ENCODE measurements at regions not wholly inside any gene's neighbourhood (a gene's known extent, or its start where the extent isn't known, plus 50 kb on each side); places are given as distances from the start of the nearest gene placed in this dataset.
"Not testable (repeated sequence)": the region's sequence is repeated elsewhere in the genome, so short reads cannot be mapped to it uniquely, and the experiment has no call there.

DNA sequence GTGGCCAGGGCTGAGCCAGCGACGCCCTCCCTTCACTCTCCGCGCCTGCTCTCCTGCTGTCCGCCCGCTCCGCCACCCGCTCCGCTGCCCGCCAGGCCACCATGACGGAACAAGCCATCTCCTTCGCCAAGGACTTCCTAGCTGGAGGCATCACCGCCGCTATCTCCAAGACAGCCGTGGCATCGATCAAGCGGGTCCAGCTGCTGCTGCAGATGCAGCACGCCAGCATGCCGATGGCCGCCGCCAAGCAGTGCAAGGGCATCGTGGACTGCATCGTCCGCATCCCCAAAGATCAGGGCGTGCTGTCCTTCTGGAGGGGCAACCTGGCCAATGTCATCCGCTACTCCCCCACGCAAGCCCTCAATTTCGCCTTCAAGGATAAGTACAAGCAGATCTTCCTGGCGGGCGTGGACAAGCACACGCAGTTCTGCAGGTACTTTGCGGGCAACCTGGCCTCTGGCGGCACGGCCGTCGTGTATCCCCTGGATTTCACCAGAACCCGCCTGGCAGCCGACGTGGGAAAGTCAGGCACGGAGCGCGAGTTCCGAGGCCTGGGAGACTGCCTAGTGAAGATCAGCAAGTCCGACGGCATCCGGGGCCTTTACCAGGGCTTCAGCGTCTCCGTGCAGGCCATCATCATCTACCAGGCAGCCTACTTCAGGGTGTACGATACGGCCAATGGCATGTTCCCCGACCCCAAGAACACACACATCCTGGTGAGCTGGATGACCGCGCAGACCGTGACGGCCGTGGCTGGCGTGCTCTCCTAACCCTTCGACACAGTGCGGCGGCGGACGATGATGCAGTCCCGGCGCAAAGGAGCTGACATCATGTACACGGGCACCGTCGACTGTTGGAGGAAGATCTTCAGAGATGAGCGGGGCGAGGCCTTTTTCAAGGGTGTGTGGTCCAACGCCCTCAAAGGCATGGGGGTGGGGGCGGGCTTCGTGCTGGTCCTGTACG is 1130.4 kb upstream of the ACO1 start:
- in situ Hi-C loops (cut with HindIII; ENCODE audit: low sequenced_read_pairs) = no loop called here
- DNase-seq (ENCODE audit: low spot score) = no peak

DNA sequence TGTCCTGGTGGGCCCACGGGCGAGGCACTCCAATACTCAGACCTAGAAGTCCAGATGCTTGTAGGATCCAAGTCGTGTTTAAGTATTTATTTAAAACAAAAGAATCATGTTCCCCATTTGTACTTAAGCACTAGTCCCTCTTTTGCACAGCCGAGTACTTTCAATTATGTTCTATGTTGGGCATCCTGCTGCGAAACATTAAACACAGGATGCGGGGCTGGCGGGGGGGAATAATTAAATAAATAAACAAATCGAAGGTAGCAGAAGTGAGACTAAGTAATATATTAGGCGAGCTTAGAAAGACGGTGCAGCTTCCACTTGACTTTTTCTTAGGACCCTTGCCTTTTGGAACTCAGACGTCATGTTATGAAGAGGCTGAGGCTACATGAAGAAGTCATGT is 1129.2 kb upstream of the ACO1 start:
- DNase-seq (ENCODE audit: low spot score) = no peak
- in situ Hi-C loops (cut with HindIII; ENCODE audit: low sequenced_read_pairs) = no loop called here

DNA sequence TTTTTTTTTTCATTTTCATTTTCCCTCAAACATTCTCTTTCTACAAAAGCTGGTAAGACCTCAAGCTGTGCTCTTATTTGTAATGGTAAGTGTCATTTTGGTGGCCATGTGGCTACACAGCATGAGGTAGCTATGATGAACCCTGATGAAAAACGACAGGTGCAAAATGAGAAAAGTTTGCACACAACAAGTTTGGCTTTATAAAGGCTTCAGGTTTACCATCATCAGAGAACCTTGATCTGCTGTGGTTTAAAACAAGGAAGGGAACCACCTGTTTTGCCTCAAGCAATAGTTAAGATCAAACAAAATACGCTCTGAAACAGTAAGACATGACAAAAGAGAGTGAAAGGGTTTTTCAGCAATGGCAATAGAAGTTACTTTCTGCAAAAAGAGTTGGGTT is 1124.6 kb upstream of the ACO1 start:
- DNase-seq (ENCODE audit: low spot score) = no peak
- in situ Hi-C loops (cut with HindIII; ENCODE audit: low sequenced_read_pairs) = no loop called here

DNA sequence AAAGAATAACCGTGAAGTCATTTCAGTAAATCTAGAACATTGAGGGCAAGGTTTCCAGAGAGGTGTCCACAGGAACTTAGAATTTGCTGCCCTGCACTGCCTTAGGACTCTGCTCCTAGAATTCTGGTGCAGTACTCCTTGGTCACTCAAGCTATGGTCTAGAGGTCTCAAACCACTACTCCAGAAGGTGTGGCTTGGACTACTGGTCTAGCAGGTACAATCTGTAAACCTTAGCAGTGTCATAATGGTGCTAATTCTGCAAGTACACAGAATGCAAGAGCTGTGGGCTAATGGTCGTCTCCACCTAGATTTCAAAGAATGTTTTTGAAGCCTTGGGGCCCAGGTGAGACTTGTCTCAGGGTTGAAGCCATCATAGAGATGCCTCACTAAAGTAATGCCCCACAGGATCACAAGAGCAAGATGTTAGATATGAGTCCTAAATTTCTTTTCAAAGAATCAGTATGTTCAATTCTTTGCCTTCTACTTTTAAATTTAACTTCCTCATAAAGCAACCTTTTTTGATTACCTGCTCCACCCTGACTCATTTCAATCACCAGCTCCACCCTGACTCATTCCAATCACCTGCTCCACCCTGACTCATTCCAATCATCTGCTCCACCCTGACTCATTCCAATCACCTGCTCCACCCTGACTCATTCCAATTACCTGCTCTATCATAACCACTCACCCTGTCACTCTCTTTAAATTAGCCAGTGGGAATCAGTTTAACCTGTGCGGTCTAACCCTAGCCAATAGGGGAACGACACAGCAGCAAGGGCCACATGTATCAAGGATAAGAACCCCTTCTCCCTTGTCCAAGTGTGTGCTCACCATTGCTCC is 1111.8 kb upstream of the ACO1 start:
- no peak for DNase-seq (ENCODE audit: low spot score)
- in situ Hi-C loops (cut with HindIII; ENCODE audit: low sequenced_read_pairs) = no loop called here

DNA sequence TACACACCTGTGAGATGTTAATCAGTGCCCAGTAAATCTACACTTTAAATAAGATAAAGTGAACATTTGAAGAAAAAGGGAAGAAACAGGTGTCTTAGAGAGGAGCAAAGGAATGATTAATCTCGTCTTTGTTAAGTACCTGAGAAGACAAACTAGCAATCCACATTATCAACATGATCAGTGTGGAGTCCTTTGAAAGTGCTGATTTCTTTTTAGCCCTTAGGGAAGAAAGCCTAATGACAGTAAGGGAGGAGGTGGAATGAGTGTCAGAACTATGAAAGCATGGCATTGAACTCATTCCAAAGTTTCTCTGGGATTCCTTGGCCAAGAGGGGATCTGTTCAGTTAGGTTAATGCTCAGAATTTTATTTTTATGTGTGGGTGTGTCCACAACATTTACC is 1109.0 kb upstream of the ACO1 start:
- no peak for DNase-seq (ENCODE audit: low spot score)
- in situ Hi-C loops (cut with HindIII; ENCODE audit: low sequenced_read_pairs) = no loop called here

DNA sequence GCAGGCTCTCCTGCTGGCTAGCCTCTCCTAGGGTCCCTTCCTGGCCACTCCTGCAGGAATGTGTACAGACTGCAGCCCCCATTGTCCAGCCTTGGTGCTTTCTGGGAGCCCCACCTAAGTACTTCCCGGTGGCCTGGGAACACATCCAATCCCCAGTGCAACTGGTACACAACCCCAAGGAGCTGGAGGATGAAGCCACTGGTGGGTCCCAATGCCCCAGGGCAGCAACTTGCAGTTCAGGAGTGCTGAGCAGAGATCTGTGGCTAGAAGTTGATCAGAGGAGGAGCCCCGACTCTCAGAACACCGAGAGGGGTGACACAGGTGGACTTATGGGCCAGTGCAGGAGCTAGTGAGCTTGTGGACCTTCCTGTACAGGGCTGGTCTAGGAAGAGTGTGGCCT is 1093.7 kb upstream of the ACO1 start:
- no peak for DNase-seq (ENCODE audit: low spot score)
- in situ Hi-C loops (cut with HindIII; ENCODE audit: low sequenced_read_pairs) = no loop called here

DNA sequence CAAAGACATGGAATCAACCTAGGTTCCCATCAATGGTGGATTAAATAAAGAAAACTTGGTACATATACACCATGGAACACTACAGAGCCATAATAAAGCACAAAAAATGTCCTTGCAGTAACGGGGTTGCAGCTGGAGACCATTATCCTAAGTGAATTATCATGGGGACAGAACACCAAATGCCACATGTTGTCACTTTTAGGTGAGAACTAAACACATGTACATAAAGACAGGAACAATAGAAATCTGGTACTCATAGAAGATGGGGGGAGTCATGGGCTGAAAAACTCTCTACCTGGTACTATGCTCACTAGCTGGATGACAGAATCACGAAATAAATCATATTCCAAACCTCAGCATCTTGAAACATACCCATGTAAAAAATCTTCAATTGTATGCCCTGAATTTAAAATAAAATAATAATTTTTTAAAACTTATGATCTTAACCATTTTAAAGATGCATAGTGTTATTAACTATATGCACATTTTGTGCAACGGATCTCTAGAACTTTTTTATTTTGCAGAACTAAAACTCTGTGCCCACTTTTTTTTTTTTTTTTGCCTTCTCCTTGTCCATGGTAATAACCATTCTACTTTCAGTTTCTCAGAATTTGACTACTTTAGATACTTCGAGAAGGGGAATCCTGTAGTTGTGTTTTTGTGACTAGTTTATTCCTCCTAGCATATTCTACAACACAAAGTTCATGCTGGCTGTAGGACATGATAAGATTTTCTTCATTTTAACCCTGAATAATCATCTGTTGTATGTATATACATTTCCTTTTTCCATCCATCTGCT is 1081.6 kb upstream of the ACO1 start:
- in situ Hi-C loops (cut with HindIII; ENCODE audit: low sequenced_read_pairs) = no loop called here
- DNase-seq (ENCODE audit: low spot score) = no peak

DNA sequence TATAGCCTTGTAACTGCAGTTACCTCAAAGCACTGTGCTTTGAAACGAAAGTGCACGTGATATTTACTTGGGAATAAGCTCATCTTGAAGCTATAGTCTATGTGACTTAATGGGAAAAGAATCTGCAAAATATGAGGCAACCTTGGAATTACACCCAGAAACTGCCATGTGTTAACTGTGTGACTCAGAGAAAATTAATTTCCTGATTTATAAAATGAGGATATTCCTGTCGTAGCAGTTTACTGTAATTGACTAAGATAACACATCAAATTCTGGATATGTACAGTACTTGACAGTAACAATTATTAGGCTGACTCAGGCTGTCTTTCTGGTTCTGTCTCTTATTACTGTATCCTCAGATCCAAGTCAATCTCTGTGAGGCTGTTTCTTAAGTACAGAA is 1079.9 kb upstream of the ACO1 start:
- no peak for DNase-seq (ENCODE audit: low spot score)
- in situ Hi-C loops (cut with HindIII; ENCODE audit: low sequenced_read_pairs) = no loop called here

DNA sequence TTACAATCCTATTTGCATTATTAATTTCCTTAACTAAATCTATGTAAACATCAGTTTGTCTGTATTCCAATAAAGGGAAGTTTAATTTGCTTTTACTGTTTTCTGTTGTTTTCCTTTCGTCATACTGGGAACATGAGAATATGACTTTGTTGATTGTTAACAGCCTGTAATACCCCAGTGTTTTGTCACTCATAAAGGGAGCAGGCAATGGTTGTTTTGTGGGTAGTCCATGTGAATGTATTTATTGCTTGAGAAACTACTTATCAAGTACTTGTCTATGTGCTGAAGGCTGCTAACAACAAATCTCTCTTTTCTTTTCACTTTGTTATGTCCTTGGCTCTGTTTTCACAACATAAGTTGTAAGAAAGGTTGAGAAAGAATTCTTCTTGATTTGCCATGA is 1070.2 kb upstream of the ACO1 start:
- in situ Hi-C loops (cut with HindIII; ENCODE audit: low sequenced_read_pairs) = no loop called here
- no peak for DNase-seq (ENCODE audit: low spot score)

DNA sequence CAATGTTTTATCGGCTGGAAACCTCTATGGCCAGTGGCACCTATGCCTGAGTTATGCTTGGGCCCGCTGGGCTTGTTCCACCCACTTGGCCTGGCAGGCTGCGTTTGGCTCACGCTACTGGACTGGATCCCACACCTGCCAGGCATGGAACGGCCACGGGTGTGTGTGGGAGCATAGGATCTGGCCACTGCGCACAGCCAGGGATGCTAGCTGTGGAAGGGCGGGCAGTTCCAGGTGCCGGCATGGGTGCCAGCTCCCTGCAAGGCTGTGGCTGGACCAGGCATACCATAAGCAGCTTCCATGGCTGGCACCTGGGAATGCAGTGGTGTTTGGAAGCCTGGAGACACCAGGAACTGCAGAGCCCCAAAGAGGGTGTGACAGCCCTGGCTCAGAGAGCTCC is 1063.9 kb upstream of the ACO1 start:
- in situ Hi-C loops (cut with HindIII; ENCODE audit: low sequenced_read_pairs) = no loop called here

DNA sequence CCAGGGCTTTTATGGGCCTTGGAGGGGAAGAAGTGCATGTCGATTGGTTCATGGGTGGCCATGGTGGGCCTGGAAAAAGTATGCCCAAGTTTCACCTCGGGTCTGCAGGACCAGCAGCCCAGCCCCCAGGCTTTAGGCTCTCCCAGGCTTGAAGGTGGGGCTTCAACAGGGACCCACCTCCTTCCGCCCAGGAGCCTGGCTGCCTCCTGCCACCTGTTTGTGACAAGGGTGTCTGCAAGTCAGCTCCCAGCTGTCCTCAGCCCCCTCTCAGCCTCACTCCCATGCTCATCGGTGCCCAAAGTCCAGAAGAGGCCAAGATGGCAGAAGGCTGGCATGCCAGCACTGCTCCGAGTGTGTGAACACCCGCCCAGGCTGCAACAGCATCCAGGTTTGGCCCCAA is 1063.2 kb upstream of the ACO1 start:
- in situ Hi-C loops (cut with HindIII; ENCODE audit: low sequenced_read_pairs) = no loop called here
- no peak for DNase-seq (ENCODE audit: low spot score)

More for the DNA sequence above, 1063.9 kb upstream of the ACO1 start:
- no peak for DNase-seq (ENCODE audit: low spot score)

DNA sequence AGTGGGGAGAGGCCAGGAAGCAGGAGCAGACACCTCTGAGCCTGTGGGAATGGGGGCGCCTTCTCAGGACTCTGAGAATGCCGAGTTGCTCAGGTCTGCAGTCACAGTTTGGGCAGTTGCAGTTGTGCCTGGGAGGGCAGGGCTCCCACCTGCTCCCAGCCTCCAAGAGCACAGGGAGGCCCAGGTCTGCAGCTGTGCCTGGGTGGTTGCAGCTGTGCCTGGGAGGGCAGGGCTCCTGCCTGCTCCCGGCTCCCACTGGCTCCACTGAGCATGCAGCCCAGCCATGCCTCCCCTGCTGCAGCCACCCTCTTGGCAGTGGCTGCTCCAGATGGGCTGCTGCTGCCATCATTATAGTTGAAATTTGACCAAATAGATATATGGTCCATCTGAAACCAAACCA is 1062.8 kb upstream of the ACO1 start:
- in situ Hi-C loops (cut with HindIII; ENCODE audit: low sequenced_read_pairs) = no loop called here
- DNase-seq (ENCODE audit: low spot score) = no peak

DNA sequence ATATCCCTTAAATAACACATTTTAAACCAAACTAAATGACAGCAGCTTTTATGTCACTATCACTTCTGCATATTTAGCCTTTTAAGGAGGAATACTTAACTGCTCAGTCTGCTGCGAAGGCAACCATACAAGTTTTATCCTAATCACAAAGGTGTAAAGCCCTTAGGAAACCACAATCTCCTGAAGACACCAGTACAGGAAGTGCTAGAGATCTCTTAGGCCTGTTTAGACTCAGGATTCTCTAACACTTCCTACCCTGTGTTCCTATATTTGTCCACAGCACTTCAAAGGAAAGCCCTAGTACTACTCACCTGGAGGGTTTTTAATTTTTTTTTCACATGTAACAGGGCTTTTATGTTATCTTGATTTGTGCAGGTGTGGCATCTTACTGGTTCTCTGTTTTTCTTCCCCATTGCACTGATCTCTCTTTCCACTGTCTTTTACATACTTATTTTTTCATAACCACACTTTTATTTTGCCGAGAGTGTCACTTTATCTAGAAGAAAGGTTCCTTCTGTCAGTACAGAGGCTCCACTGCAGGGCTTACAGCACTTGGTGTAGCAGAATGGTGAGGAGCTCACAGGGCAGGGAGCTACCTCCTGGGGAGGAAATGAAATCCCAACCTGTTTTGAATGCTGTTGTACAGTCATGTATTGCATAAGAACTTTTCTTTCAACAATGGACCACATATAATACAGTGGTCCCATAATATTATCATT is 1060.6 kb upstream of the ACO1 start:
- DNase-seq (ENCODE audit: low spot score) = no peak
- in situ Hi-C loops (cut with HindIII; ENCODE audit: low sequenced_read_pairs) = no loop called here

DNA sequence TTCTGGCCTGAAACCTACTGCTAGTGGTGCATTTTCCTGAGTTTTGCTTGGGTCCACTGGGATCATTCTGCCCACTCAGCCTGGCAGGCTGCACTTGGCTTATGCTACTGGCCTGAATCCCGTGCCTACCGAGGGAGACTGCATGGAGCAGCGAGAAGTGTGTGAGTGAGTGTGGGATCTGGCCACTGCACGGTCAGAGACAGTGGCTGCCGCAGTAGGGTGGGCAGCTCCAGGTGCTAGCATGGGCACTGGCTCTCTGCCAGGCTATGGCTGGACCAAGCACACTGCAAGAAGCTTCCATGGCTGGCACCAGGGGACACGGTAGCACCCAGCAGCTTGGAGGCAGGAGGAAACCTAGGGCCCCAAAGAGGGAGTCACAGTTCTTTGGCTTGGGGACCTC is 1058.7 kb upstream of the ACO1 start:
- in situ Hi-C loops (cut with HindIII; ENCODE audit: low sequenced_read_pairs) = no loop called here
- no peak for DNase-seq (ENCODE audit: low spot score)

DNA sequence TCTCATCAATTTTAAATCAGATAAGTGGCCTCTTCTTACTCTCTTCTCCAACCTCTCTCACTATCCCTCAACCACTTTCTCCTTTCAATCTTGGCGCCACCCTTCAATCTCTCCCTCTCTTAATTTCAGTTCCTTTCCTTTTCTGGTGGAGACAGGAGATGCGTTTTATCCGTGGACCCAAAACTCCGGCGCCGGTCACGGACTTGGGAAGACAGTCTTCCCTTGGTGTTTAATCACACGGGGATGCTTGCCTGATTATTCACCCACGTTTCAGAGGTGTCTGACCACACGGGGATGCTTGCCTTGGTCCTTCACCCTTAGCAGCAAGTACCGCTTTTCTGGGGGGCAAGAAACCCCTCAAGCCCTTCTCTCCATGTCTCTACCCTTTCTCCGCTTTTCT is 1057.6 kb upstream of the ACO1 start:
- in situ Hi-C loops (cut with HindIII; ENCODE audit: low sequenced_read_pairs); DNase-seq (ENCODE audit: low spot score): not testable (repeated sequence)

DNA sequence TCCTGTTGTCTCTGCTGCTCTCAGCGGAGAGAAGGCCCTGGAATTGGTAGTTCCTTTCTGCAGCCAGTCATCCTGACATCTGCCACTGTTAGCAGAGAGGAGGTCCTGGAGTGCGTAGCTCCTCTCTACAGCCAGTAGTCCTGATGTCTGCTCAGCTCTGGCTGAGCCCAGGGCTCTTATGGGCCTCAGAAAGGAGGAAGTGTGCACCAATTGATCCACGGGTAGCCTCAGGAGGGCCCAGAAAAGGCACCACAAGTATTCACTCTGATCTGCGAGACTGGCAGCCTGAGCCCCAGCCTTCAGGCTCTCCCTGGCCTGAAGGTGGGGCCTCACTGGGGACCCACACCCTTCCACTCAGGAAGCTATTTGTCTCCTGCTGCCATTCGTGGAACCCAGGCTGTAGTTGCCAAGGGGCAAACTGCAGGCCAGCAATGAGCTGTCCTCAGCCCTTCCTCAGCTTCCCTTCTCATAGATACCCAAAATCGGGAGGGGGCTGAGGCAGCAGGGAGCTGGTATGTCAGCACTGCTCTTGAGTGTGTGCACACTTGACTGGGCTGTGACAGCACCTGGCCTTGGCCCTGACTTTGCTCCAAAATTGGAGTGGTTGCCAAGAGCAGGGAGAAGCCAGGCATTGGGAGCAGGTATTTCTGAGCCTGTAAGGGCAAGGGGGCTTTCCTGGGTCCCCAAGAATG is 1049.5 kb upstream of the ACO1 start:
- in situ Hi-C loops (cut with HindIII; ENCODE audit: low sequenced_read_pairs) = no loop called here

DNA sequence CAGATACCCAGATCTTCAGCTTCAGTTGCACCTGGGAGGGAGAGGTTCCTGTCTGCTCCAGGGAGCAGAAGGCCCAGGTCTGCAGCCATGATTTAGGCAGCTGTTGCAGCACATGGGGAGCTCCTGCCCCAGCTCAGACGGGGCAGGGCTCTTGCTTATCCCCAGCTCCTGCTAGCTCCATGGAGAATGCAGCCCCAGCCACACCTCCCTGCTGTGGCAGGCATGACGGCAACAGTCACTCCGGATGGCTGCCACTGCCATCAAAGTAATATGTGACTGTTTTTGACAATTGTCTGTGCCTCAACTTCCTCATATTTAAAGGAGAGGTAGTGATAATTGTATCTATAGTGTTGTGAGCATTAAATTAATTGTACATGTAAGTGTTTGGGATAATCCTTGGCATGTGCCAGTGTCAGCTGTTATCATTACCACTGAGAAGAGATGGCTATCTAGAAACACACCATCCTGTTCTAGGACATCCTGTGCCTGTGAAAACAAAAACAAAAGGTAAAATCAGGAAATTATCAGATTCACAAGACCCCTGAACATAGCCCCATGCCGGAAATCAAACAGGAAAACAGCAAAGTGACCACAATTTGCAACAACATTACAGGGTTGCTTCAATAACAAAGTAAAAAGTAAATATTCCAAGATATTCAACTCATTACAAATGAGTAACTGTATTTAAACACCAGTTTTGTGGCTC is 1048.8 kb upstream of the ACO1 start:
- no peak for DNase-seq (ENCODE audit: low spot score)
- in situ Hi-C loops (cut with HindIII; ENCODE audit: low sequenced_read_pairs) = no loop called here

More for the DNA sequence above, 1049.5 kb upstream of the ACO1 start:
- no peak for DNase-seq (ENCODE audit: low spot score)

DNA sequence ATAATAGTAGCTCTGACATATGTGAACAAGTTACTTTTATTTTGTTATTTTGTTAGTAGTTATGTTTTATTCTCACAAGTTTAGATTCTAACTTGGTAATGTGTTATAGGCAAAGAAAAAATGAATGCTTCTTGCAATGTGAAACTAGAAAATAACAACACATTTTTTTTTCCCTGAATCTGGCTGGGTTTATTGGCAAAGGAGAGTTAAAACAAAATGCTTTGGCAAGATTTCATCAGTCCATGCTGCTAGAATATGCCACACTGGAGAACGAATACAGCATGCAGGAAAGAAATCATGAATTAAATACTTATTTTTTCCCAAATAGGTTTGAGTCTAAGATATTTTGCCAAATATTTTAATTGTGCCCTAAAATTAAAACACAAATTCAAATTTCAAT is 1048.1 kb upstream of the ACO1 start:
- in situ Hi-C loops (cut with HindIII; ENCODE audit: low sequenced_read_pairs) = no loop called here
- no peak for DNase-seq (ENCODE audit: low spot score)

All from G401 (cell line).